ENCODE measurements at regions not wholly inside any gene's neighbourhood (a gene's known extent, or its start where the extent isn't known, plus 50 kb on each side); places are given as distances from the start of the nearest gene placed in this dataset.

GRCh38 chr11:39255648-39256047 lies 2203.8 kb downstream of the LRRC4C start:
- no peak overlapping the region for H3K4me2 ChIP-seq (ENCODE audit: low read length)
- CTCF ChIA-PET, result no interaction called here
- H3K9me3 ChIP-seq (ENCODE audit: control insufficient read depth in 1 of 2, insufficient read depth in 1 of 2, low read depth in 1 of 2, low read length in 2 of 2), result peaks cover 3 to 9% of the 10 kb centered on the region in 2 experiments; a peak in 2 of 4 replicates
- no peaks in the 10 kb centered on the region for H3K79me2 ChIP-seq (ENCODE audit: insufficient read depth, low read length)
- H3K27me3 ChIP-seq (ENCODE audit: insufficient read depth, low read length), result no peaks in the 10 kb centered on the region
- H3K4me1 ChIP-seq (ENCODE audit: control insufficient read depth in 1 of 2, insufficient read depth in 2 of 2, low read length in 2 of 2), result no peaks in the 10 kb centered on the region
- intact Hi-C loops (cut with micrococcal nuclease), result no loop called here
- no peak overlapping the region for H3K27ac ChIP-seq (ENCODE audit: low read depth, low read length)
- BruUV-seq (replicated peaks), result no TSS peak
- RAD21 ChIA-PET (ENCODE audit: low non-redundant PET in 1 of 2, low total read pairs in 2 of 2, uncharacterized antibody in 2 of 2, unreplicated experiment in 2 of 2), result no interaction called here
- no peak for ATAC-seq
- no peak overlapping the region for H2AFZ ChIP-seq (ENCODE audit: low read depth, low read length, poor library complexity, severe bottlenecking)
- H3K9me2 ChIP-seq (ENCODE audit: insufficient read depth), result no peaks in the 10 kb centered on the region
- H3K4me3 ChIP-seq (replicated peaks in 1 of 2; ENCODE audit: low read depth in 1 of 2, low read length in 2 of 2), result no peak overlapping the region
- POLR2A ChIA-PET, result no interaction called here
- H3K9ac ChIP-seq (ENCODE audit: low read length), result no peak overlapping the region
- TF ChIP-seq SIN3A (IDR thresholded peaks at IDR 0.05; ENCODE audit: low read depth), result no peak
- no peak for TF ChIP-seq YY1 (IDR thresholded peaks at IDR 0.05; ENCODE audit: extremely low read depth, insufficient replicate concordance, low read depth, low read length)
- TF ChIP-seq FOSL1 (IDR thresholded peaks at IDR 0.05; ENCODE audit: low read depth), result no peak
- TF ChIP-seq ELF1 (IDR thresholded peaks at IDR 0.05; ENCODE audit: borderline replicate concordance, low read depth), result no peak
- TF ChIP-seq TCF7L2 (IDR thresholded peaks at IDR 0.05; ENCODE audit: borderline replicate concordance, extremely low read depth, insufficient read depth, insufficient read length), result no peak
- TF ChIP-seq JUND (IDR thresholded peaks at IDR 0.05), result no peak
- no peak for TF ChIP-seq ZBTB33 (IDR thresholded peaks at IDR 0.05; ENCODE audit: extremely low read depth, insufficient replicate concordance, low read length)
- no peak for TF ChIP-seq MAX (IDR thresholded peaks at IDR 0.05)
- TF ChIP-seq EZH2phosphoT487 (IDR thresholded peaks at IDR 0.05; ENCODE audit: borderline replicate concordance), result no peak
- no peak for TF ChIP-seq EZH2 (IDR thresholded peaks at IDR 0.05)
- no peak for TF ChIP-seq ZFX (IDR thresholded peaks at IDR 0.05)
- TF ChIP-seq SRF (IDR thresholded peaks at IDR 0.05; ENCODE audit: low read depth), result no peak
- H4K20me1 ChIP-seq (ENCODE audit: insufficient read depth), result no peaks in the 10 kb centered on the region
- H3K36me3 ChIP-seq (ENCODE audit: control insufficient read depth in 1 of 2, insufficient read depth in 2 of 2, low read length in 2 of 2), result no peaks in the 10 kb centered on the region
- DNase-seq (ENCODE audit: low read depth, low spot score), result no peak
